Testis (tissue), 2 donors: ENCODE measurements at regions not wholly inside any gene's neighbourhood (a gene's known extent, or its start where the extent isn't known, plus 50 kb on each side); places are given as distances from the start of the nearest gene placed in this dataset.

ENCODE experiments used
- DNase-seq: peaks from one replicate; pipeline ENCODE4 v3.0.0-alpha.2; 2019
- H3K27ac ChIP-seq, 2 donors: fragments of 200-600 bp; sonication (generic); one replicate each; pipeline ENCODE4 v1.5.1; 2019
- H3K27me3 ChIP-seq: fragments of 200-600 bp; sonication (generic); one replicate; pipeline ENCODE4 v1.5.1; 2019
- H3K36me3 ChIP-seq: fragments of 200-600 bp; sonication (generic); one replicate; pipeline ENCODE4 v1.5.1; 2017; ENCODE audit warnings: low read depth; ENCODE audit errors: missing control alignments
- H3K4me1 ChIP-seq: fragments of 200-600 bp; sonication (generic); one replicate; pipeline ENCODE4 v1.5.1; 2019
- H3K4me3 ChIP-seq, 2 donors: fragments of 200-600 bp; sonication (generic); one replicate each; pipeline ENCODE4 v1.5.1; 2017 to 2019
- H3K9me3 ChIP-seq: fragments of 200-600 bp; sonication (generic); one replicate; pipeline ENCODE4 v1.5.1; 2017
- POLR2A ChIP-seq: fragments of 450-650 bp; IDR thresholded peaks from one replicate; pipeline ENCODE4 v1.6.1; 2017; ENCODE audit warnings: antibody characterized with exemption, mild to moderate bottlenecking, moderate library complexity
- WGBS, 2 donors: methylation state at CpG; one replicate each; pipeline ENCODE4 v1.1.5; 2018; 5-methylcytosine and 5-hydroxymethylcytosine counted together
- intact Hi-C: fragments of 100-400 bp; cut with DNase I; formaldehyde crosslinking; loops from one replicate; pipeline ENCODE4 v1.15.1; 2023; ENCODE audit warnings: low total_unique reads
- TF ChIP-seq, protein P1 (sequence below), 3 experiments: fragments of 450-650 bp in 2 of 3; fragments of 200-600 bp in 1 of 3; sonication (generic) in 1 of 3; IDR thresholded peaks; one replicate each; pipeline ENCODE4 v1.5.1; 2016 to 2019; ENCODE audit warnings: antibody characterized with exemption in 3 of 3, mild to moderate bottlenecking in 2 of 3, moderate library complexity in 1 of 3

DNA sequence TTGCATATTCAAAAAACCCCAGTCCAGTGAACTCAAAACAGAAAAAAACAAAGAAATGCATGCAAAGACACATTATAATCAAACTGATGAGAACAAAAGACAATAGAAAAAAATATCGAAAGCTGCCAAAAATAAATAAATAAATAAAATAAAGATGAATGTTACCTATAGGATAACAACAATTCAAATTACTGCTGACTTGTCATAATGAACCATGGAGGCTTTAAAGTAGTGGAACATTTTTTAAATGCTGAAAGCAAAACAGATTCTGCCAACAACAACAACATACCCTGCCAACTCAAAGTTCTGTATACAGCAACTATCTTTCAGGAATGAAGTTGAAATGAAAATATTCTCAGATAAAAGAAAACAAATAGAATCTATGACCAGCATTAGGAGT, 116.6 kb downstream of the CBLN1 start:
- 90 to 91% methylated on average over 1 of the region's 1 CpG for WGBS, 2 donors

DNA sequence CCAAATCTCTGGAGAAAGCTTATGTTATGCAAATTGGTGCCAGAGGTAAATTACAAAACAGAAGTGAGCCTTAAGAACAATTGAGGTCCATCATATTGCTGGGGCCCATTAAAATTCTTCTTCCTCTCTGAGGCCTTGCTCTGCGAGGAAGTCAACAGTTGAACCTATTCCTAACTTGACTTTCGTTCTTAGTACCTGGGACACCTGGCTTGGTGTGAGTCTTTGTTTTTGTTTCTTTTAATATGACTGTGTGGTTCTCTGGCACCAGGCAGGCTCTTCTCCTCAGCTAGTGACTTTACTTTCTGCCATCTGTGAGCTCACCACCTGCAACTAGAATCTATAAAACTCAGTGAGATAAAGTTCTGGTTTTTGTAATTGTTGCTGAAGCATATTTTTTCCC, 120.4 kb downstream of the CBLN1 start:
- H3K4me3 ChIP-seq = no peak overlapping the region
- H3K4me1 ChIP-seq = no peaks in the 10 kb centered on the region
- no peaks in the 10 kb centered on the region for H3K36me3 ChIP-seq
- TF ChIP-seq, protein P1, sequence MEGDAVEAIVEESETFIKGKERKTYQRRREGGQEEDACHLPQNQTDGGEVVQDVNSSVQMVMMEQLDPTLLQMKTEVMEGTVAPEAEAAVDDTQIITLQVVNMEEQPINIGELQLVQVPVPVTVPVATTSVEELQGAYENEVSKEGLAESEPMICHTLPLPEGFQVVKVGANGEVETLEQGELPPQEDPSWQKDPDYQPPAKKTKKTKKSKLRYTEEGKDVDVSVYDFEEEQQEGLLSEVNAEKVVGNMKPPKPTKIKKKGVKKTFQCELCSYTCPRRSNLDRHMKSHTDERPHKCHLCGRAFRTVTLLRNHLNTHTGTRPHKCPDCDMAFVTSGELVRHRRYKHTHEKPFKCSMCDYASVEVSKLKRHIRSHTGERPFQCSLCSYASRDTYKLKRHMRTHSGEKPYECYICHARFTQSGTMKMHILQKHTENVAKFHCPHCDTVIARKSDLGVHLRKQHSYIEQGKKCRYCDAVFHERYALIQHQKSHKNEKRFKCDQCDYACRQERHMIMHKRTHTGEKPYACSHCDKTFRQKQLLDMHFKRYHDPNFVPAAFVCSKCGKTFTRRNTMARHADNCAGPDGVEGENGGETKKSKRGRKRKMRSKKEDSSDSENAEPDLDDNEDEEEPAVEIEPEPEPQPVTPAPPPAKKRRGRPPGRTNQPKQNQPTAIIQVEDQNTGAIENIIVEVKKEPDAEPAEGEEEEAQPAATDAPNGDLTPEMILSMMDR (IDR thresholded peaks at IDR 0.05) = no peak
- no peak for TF ChIP-seq POLR2A
- WGBS, 2 donors = 76 to 78% methylated on average over 2 of the region's 2 CpGs
- no peak overlapping the region for H3K27ac ChIP-seq
- no peak for DNase-seq
- intact Hi-C loops = no loop called here
- H3K9me3 ChIP-seq = no peaks in the 10 kb centered on the region
- no peaks in the 10 kb centered on the region for H3K27me3 ChIP-seq

More for the DNA sequence above, 116.6 kb downstream of the CBLN1 start:
- intact Hi-C loops = no loop called here
- TF ChIP-seq, protein P1 (IDR thresholded peaks at IDR 0.05) = no peak
- TF ChIP-seq POLR2A = no peak
- H3K27ac ChIP-seq = no peak overlapping the region
- no peaks in the 10 kb centered on the region for H3K4me1 ChIP-seq
- H3K36me3 ChIP-seq = no peaks in the 10 kb centered on the region
- H3K27me3 ChIP-seq = no peaks in the 10 kb centered on the region
- no peak for DNase-seq
- no peak overlapping the region for H3K4me3 ChIP-seq
- H3K9me3 ChIP-seq = no peaks in the 10 kb centered on the region

DNA sequence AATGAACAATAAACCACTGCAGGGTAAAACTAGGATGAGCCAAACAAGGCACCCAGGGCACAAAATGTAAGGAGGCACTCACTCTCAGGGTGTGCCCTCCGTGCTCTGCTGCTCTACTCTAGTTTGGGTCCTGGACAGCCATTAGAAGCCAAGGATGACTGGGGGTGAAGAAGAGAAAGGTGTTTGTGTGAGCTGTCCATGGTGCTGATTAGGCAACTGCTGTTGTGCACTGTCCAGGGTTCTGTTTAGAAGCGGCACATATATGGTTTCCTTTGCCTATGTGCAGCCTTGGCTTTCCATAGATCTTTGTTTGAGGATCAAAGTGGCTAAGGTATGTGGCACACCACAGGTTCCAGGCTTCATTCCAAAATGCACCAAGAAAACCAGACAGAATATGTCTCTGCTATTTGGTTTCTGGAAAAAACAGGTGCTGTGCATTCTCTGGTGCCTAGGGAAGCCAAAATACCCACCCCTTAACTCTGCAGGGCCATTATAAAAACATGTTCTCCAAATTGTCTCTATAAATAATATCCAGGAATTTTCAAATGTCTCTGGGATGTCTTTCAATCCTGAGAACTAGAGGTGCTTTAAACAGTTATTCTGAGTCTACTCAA, 123.5 kb downstream of the CBLN1 start:
- Histone ChIP-seq H3K36me3 (no peaks in the 10 kb centered on the region), H3K4me3 (no peak overlapping the region), H3K4me1 (no peaks in the 10 kb centered on the region), H3K9me3 (no peaks in the 10 kb centered on the region), H3K27ac (no peak overlapping the region), H3K27me3 (no peaks in the 10 kb centered on the region)
- whole genome bisulfite sequencing, 2 donors = 12 to 22% methylated on average over 2 of the region's 2 CpGs
- intact Hi-C loops = no loop called here
- peak; percentile 52 for DNase-seq
- no peak for TF ChIP-seq POLR2A
- TF ChIP-seq, protein P1 (IDR thresholded peaks at IDR 0.05) = no peak

DNA sequence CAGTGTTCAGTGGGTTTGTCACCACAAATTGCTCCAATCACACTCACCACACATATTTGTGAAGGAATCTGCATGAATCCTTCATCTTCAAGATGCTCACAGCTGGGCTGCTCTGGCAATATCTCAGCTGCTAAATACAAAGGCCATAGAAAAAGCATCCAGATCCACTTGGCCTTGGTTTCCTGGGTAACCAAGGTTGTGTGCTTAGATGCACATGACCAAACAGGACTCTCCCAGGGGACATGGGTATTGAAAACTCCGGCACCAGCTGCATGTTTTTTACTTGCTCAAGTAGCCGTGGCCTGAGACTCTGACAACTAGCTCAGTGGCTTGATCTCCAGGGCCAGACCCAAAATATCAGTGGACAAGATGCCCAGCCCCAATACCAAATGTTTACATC, 131.3 kb downstream of the CBLN1 start:
- no peak for DNase-seq
- Histone ChIP-seq H3K36me3 (no peaks in the 10 kb centered on the region), H3K4me3 (no peak overlapping the region), H3K4me1 (no peaks in the 10 kb centered on the region), H3K9me3 (no peaks in the 10 kb centered on the region), H3K27ac (no peak overlapping the region), H3K27me3 (no peaks in the 10 kb centered on the region)
- TF ChIP-seq POLR2A = no peak
- TF ChIP-seq, protein P1 (IDR thresholded peaks at IDR 0.05) = no peak
- intact Hi-C loops = no loop called here
- 49 to 69% methylated on average over 2 of the region's 2 CpGs for WGBS, 2 donors

DNA sequence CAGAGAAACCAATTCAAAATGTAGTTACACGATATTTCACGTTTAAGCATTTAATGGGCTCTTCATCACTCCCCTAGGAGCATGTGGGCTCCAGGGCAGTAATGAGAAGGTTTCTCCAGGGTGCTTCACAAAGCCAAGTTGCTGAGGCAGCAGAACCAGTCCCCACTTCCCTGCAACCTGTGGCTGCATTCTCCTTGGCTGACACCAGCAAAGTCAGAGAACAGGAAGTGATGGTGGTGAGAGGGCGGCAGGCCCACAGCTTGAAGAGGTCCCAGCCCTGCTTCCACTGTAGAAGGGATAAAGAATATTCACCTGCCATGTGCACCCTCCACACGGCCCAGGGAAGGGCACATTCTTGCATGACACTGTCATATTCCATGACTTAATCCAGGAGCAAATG, 133.2 kb downstream of the CBLN1 start:
- Histone ChIP-seq H3K4me3 (no peak overlapping the region), H3K27me3 (no peaks in the 10 kb centered on the region), H3K4me1 (no peaks in the 10 kb centered on the region), H3K9me3 (no peaks in the 10 kb centered on the region), H3K36me3 (no peaks in the 10 kb centered on the region), H3K27ac (no peak overlapping the region)
- intact Hi-C loops = no loop called here
- DNase-seq = no peak
- whole genome bisulfite sequencing, 2 donors = 67 to 78% methylated on average over 3 to 4 of the region's 4 CpGs
- TF ChIP-seq, protein P1 (IDR thresholded peaks at IDR 0.05) = no peak
- no peak for TF ChIP-seq POLR2A
